ENCODE measurements at regions not wholly inside any gene's neighbourhood (a gene's known extent, or its start where the extent isn't known, plus 50 kb on each side); places are given as distances from the start of the nearest gene placed in this dataset.

DNA sequence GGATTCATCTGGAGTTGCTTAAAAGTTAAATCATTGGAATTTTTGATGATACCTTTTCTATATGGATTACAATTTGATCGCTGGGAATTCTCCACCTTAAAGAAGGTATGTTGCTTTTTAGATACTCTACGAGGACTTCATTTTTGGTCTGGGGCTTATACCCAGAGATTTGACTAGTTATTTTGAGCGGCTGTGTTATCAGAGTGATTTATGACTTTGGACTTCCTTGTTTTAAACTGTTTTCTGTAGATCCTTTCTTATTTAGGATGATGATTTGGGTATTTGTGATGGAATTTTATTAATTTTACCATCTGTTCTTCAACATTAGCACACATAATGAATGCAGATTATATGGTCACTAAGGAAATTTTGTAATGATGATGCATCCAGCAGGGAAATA lies 75.2 kb downstream of the SOX4 start (continued):
- TF ChIP-seq, protein P1, sequence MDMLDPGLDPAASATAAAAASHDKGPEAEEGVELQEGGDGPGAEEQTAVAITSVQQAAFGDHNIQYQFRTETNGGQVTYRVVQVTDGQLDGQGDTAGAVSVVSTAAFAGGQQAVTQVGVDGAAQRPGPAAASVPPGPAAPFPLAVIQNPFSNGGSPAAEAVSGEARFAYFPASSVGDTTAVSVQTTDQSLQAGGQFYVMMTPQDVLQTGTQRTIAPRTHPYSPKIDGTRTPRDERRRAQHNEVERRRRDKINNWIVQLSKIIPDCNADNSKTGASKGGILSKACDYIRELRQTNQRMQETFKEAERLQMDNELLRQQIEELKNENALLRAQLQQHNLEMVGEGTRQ (IDR thresholded peaks at IDR 0.05; ENCODE audit: borderline replicate concordance, low read depth, low read length), result no peak
- TF ChIP-seq MEF2A (IDR thresholded peaks at IDR 0.05; ENCODE audit: borderline replicate concordance, low read depth), result no peak
- no peak for TF ChIP-seq TCF12 (IDR thresholded peaks at IDR 0.05)
- TF ChIP-seq SIN3A (IDR thresholded peaks at IDR 0.05; ENCODE audit: borderline replicate concordance, low read depth, low read length), result no peak

- ChIA-PET POLR2A (no interaction called here), CTCF (no interaction called here)
- Histone ChIP-seq H3K9ac (no peak overlapping the region), H3K4me2 (no peak overlapping the region), H2AFZ (ENCODE audit: low read depth) (no peak overlapping the region), H3K4me3 (ENCODE audit: low read depth in 2 of 2, low read length in 1 of 2) (no peak overlapping the region), H3K36me3 (replicated peaks in 1 of 2; ENCODE audit: control insufficient read depth in 1 of 2, insufficient read depth in 2 of 2, low read length in 1 of 2) (peaks cover 0 to 4% of the 10 kb centered on the region in 2 experiments), H3K9me2 (no peaks in the 10 kb centered on the region), H3K4me1 (ENCODE audit: control insufficient read depth in 1 of 2, insufficient read depth in 2 of 2, low read depth in 1 of 2, low read length in 1 of 2) (peaks cover 0 to 15% of the 10 kb centered on the region in 2 experiments; a peak in 2 of 4 replicates), H3K27me3 (ENCODE audit: insufficient read depth) (no peaks in the 10 kb centered on the region), H3K79me2 (ENCODE audit: insufficient read depth) (peaks cover 79% of the 10 kb centered on the region), H3F3A (replicated peaks; ENCODE audit: insufficient read depth) (peaks cover 18% of the 10 kb centered on the region), H3K9me3 (no peaks in the 10 kb centered on the region), H3K27ac (ENCODE audit: low read depth in 2 of 2, low read length in 1 of 2) (no peak overlapping the region), H4K20me1 (ENCODE audit: insufficient read depth) (no peaks in the 10 kb centered on the region; the same call in 1 of the 2 replicates)
- no peak for TF ChIP-seq MXI1 (IDR thresholded peaks at IDR 0.05; ENCODE audit: low read depth, low read length)
- no peak for TF ChIP-seq CTCF (IDR thresholded peaks at IDR 0.05)
- no peak for TF ChIP-seq FOSL2 (IDR thresholded peaks at IDR 0.05; ENCODE audit: borderline replicate concordance, low read depth)
- no peak for TF ChIP-seq RAD21 (IDR thresholded peaks at IDR 0.05; ENCODE audit: low read length)
- no peak for TF ChIP-seq GATA2 (CRISPR knock-in tag; IDR thresholded peaks at IDR 0.05)
- TF ChIP-seq, protein P1 (IDR thresholded peaks at IDR 0.05; ENCODE audit: borderline replicate concordance, low read depth, low read length), result no peak
- TF ChIP-seq RFX5 (IDR thresholded peaks at IDR 0.05; ENCODE audit: low read length), result no peak
- no peak for TF ChIP-seq POLR2AphosphoS5 (IDR thresholded peaks at IDR 0.05; ENCODE audit: low read depth, low read length)
- TF ChIP-seq ELF1 (IDR thresholded peaks at IDR 0.05), result no peak
- TF ChIP-seq SMC3 (IDR thresholded peaks at IDR 0.05; ENCODE audit: low read depth, low read length), result no peak
- TF ChIP-seq RCOR1 (IDR thresholded peaks at IDR 0.05; ENCODE audit: low read length), result no peak
- TF ChIP-seq FOXM1 (IDR thresholded peaks at IDR 0.05; ENCODE audit: low read depth), result no peak
- no peak for TF ChIP-seq EP300 (IDR thresholded peaks at IDR 0.05; ENCODE audit: borderline replicate concordance in 1 of 2, low read depth in 1 of 2, low read length in 1 of 2)
- no peak for TF ChIP-seq EZH2phosphoT487 (IDR thresholded peaks at IDR 0.05; ENCODE audit: borderline replicate concordance, low read depth)
- no peak for DNase-seq
- 77% methylated on average over 2 of the region's 2 CpGs for WGBS (ENCODE audit: low lambda C conversion rate)
Measured at GRCh38 chr6:21676769-21677168, 83.2 kb downstream of the SOX4 start.
